Endothelial cell of umbilical vein (primary cell): ENCODE measurements at regions not wholly inside any gene's neighbourhood (a gene's known extent, or its start where the extent isn't known, plus 50 kb on each side); places are given as distances from the start of the nearest gene placed in this dataset.

Source experiments
- BruUV-seq: library from RNA; stranded (reverse); fragments of 400-500 nt; replicated peaks from 2 replicates; lab custom pipeline; 2021; lab: Mats Ljungman, UMichigan
- CTCF ChIA-PET: fragments of 300-600, 350-600 bp; sonication (Branson Sonifier 250); formaldehyde crosslinking; loops from one replicate; lab custom pipeline; 2021; ENCODE audit warnings: antibody characterized with exemption, inconsistent platforms; lab: Charles Lee
- POLR2A ChIA-PET: fragments of 300-600, 350-600 bp; sonication (Branson Sonifier 250); formaldehyde crosslinking; loops from one replicate; lab custom pipeline; 2021; ENCODE audit warnings: antibody characterized with exemption, inconsistent platforms; lab: Charles Lee
- DNase-seq: peaks from one replicate; pipeline ENCODE4 v3.0.0-alpha.2; 2011; ENCODE audit warnings: low read depth, low spot score
- FAIRE-seq: peaks from 2 replicates; lab custom pipeline; 2011; peaks lifted over from hg19 to GRCh38; lab: Jason Lieb, UNC
- H2AFZ ChIP-seq: 2 replicates; pipeline ENCODE4 v1.6.0; 2012; ENCODE audit warnings: low read depth, low read length, control low read depth, inconsistent platforms
- H3K27ac ChIP-seq: 2 replicates; pipeline ENCODE4 v1.5.1; 2011; ENCODE audit warnings: low read depth, mild to moderate bottlenecking, control low read depth, low read length, moderate library complexity; ENCODE audit not compliant: insufficient read depth
- H3K27me3 ChIP-seq, 2 experiments: 2 replicates each; pipeline versions ENCODE4 v1.6.0 to v1.6.1; 2011; ENCODE audit warnings: low read length in 2 of 2, mixed read lengths in 1 of 2; ENCODE audit not compliant: control insufficient read depth in 2 of 2, insufficient read depth in 2 of 2
- H3K36me3 ChIP-seq, 2 experiments: 2 replicates in 1 of 2; 3 replicates in 1 of 2; pipeline ENCODE4 v1.5.1; 2011; ENCODE audit warnings: low read length in 2 of 2, mild to moderate bottlenecking in 1 of 2, moderate library complexity in 1 of 2; ENCODE audit not compliant: control insufficient read depth in 2 of 2, insufficient read depth in 2 of 2; ENCODE audit errors: extremely low read depth in 1 of 2
- H3K4me1 ChIP-seq: 3 replicates; pipeline ENCODE4 v1.5.1; 2011; ENCODE audit warnings: mild to moderate bottlenecking, low read length; ENCODE audit not compliant: control insufficient read depth, insufficient read depth; ENCODE audit errors: extremely low read depth
- H3K4me2 ChIP-seq: 2 replicates; pipeline ENCODE4 v1.6.1; 2011; ENCODE audit warnings: low read length, control low read depth, mixed read lengths; ENCODE audit not compliant: insufficient read depth
- H3K4me3 ChIP-seq, 3 experiments: fragments of 200-600 bp in 1 of 3; sonication (generic), shearing (Covaris generic) in 1 of 3; replicated peaks in 1 of 3; 2 replicates each; pipeline ENCODE4 v1.5.1; 2011 to 2016; ENCODE audit warnings: control low read depth in 3 of 3, low read length in 3 of 3, mild to moderate bottlenecking in 2 of 3, inconsistent platforms in 1 of 3, low read depth in 1 of 3, moderate library complexity in 1 of 3; ENCODE audit not compliant: insufficient read depth in 1 of 3
- H3K79me2 ChIP-seq: 2 replicates; pipeline ENCODE4 v1.6.0; 2012; ENCODE audit warnings: low read length, inconsistent platforms; ENCODE audit not compliant: control insufficient read depth, insufficient read depth
- H3K9ac ChIP-seq: replicated peaks from 2 replicates; pipeline ENCODE3; 2011; ENCODE audit warnings: low read length, control low read depth; ENCODE audit not compliant: insufficient read depth; ENCODE audit errors: extremely low read depth
- H3K9me1 ChIP-seq: replicated peaks from 3 replicates; pipeline ENCODE4 v1.6.0; 2011; ENCODE audit warnings: mild to moderate bottlenecking, low read length; ENCODE audit not compliant: control insufficient read depth, insufficient read depth; ENCODE audit errors: extremely low read depth
- H3K9me3 ChIP-seq: replicated peaks from 2 replicates; pipeline ENCODE4 v1.5.1; 2012; ENCODE audit warnings: low read length, inconsistent platforms; ENCODE audit not compliant: control insufficient read depth, insufficient read depth
- H4K20me1 ChIP-seq: replicated peaks from 2 replicates; pipeline ENCODE3; 2011; ENCODE audit warnings: mild to moderate bottlenecking, low read length; ENCODE audit not compliant: control insufficient read depth, insufficient read depth; ENCODE audit errors: extremely low read depth
- CTCF ChIP-seq, 2 donors: IDR thresholded peaks; 1 replicate in 1 of 2; 2 replicates in 1 of 2; pipeline ENCODE4 v1.5.1; 2011; ENCODE audit warnings: low read length in 2 of 2, mild to moderate bottlenecking in 2 of 2, moderate library complexity in 2 of 2, control low read depth in 1 of 2, inconsistent platforms in 1 of 2, low read depth in 1 of 2; ENCODE audit not compliant: insufficient read depth in 1 of 2; ENCODE audit errors: extremely low read depth in 1 of 2
- EZH2 ChIP-seq: IDR thresholded peaks from 2 replicates; pipeline ENCODE4 v1.6.1; 2012; ENCODE audit warnings: borderline replicate concordance, low read depth, mild to moderate bottlenecking, moderate library complexity, low read length, inconsistent platforms; ENCODE audit not compliant: severe bottlenecking
- FOS ChIP-seq: IDR thresholded peaks from 2 replicates; pipeline ENCODE4 v1.6.1; 2011; ENCODE audit warnings: mild to moderate bottlenecking, low read length, moderate library complexity, borderline replicate concordance; ENCODE audit not compliant: insufficient read depth
- GATA2 ChIP-seq: IDR thresholded peaks from 2 replicates; pipeline ENCODE4 v1.7.0; 2011; ENCODE audit warnings: low read depth, mild to moderate bottlenecking, moderate library complexity, mixed read lengths, low read length; ENCODE audit not compliant: insufficient read length, insufficient read depth
- JUN ChIP-seq: IDR thresholded peaks from 2 replicates; pipeline ENCODE4 v1.6.1; 2011; ENCODE audit warnings: borderline replicate concordance, low read depth; ENCODE audit not compliant: insufficient read length, insufficient read depth
- MAX ChIP-seq: IDR thresholded peaks from 2 replicates; pipeline ENCODE4 v1.6.1; 2011; ENCODE audit not compliant: insufficient read depth, insufficient read length
- MYC ChIP-seq: IDR thresholded peaks from one replicate; pipeline ENCODE4 v1.6.1; 2011; ENCODE audit warnings: mild to moderate bottlenecking, low read depth, low read length
- POLR2A ChIP-seq: IDR thresholded peaks from 2 replicates; pipeline ENCODE4 v1.6.1; 2012; ENCODE audit warnings: low read depth, mild to moderate bottlenecking, control low read depth, low read length
- POLR2AphosphoS5 ChIP-seq: IDR thresholded peaks from 2 replicates; pipeline ENCODE4 v1.6.1; 2012; ENCODE audit warnings: low read depth, mild to moderate bottlenecking, control low read depth, low read length, moderate library complexity; ENCODE audit not compliant: insufficient read depth
- dilution Hi-C: fragments of 300-500 bp; cut with MboI; formaldehyde crosslinking; loops from one replicate; pipeline ENCODE4 v1.15.0; 2019; ENCODE audit warnings: low sequenced_read_pairs; ENCODE audit not compliant: extremely low pct_ligation_motif_present
- intact Hi-C: fragments of 100-400 bp; cut with micrococcal nuclease; formaldehyde crosslinking; loops from one replicate; pipeline ENCODE4 v1.10.0; 2022

- Histone ChIP-seq H3K9me1 (no peaks in the 10 kb centered on the region), H3K27me3 (no peaks in the 10 kb centered on the region), H4K20me1 (no peaks in the 10 kb centered on the region), H3K79me2 (no peaks in the 10 kb centered on the region), H3K9ac (no peak overlapping the region), H3K4me3 (no peak overlapping the region), H3K4me2 (no peak overlapping the region), H3K27ac (no peak overlapping the region), H3K36me3 (no peaks in the 10 kb centered on the region), H2AFZ (no peak overlapping the region), H3K9me3 (no peaks in the 10 kb centered on the region), H3K4me1 (no peaks in the 10 kb centered on the region)
- no peak for FAIRE-seq
- intact Hi-C loops (no loop called here), dilution Hi-C loops (no loop called here)
- no peak for DNase-seq
- BruUV-seq = no TSS peak
- TF ChIP-seq CTCF (IDR thresholded peaks at IDR 0.05; ENCODE audit: extremely low read depth in 1 of 2, insufficient read depth in 1 of 2, low read depth in 1 of 2, low read length in 2 of 2) = no peak
- TF ChIP-seq EZH2 = no peak
- TF ChIP-seq MYC = no peak
- no peak for TF ChIP-seq JUN
- no peak for TF ChIP-seq GATA2
- no peak for TF ChIP-seq FOS
- TF ChIP-seq POLR2A = no peak
- no peak for TF ChIP-seq MAX
- no peak for TF ChIP-seq POLR2AphosphoS5
- ChIA-PET CTCF (no interaction called here), POLR2A (no interaction called here)
These were observed 377.7 kb upstream of the AGTR1 start for GRCh38 chr3:148319960-148320359.
